HG03460 (cell line): ENCODE measurements at regions not wholly inside any gene's neighbourhood (a gene's known extent, or its start where the extent isn't known, plus 50 kb on each side); places are given as distances from the start of the nearest gene placed in this dataset.

Source experiments
- ATAC-seq: cut with Tn5 transposase; IDR thresholded peaks from one replicate; pipeline ENCODE4 v1.9.1; 2021; ENCODE audit not compliant: unreplicated experiment

DNA sequence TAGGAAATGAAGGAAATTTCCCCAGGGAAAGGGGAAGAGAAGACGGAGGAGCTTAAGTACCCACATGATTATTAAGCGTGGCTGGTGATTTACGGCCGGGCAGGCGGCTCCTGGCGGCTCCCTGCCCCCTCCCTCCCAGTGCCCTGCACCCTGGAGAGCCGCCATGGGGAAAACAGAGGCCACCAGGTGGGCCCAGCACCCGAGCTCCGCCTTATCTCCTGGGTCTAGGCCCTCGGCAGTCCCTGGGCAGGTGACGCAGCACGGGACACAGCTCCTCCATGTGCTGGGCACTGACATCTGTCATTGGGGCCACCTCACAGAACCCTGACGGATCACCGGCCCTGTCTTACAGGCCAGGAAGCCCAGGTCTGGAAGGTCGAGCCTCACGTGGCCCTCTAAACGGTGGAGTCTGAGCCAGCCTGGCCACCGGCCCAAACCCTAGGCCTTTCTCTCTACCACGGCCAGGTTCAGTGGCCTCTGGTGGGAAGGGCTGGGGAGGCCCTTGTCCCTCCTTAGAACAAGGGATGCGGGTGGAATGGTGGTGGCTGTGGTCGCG, 60.2 kb upstream of the PPARA start:
- no peak for ATAC-seq

DNA sequence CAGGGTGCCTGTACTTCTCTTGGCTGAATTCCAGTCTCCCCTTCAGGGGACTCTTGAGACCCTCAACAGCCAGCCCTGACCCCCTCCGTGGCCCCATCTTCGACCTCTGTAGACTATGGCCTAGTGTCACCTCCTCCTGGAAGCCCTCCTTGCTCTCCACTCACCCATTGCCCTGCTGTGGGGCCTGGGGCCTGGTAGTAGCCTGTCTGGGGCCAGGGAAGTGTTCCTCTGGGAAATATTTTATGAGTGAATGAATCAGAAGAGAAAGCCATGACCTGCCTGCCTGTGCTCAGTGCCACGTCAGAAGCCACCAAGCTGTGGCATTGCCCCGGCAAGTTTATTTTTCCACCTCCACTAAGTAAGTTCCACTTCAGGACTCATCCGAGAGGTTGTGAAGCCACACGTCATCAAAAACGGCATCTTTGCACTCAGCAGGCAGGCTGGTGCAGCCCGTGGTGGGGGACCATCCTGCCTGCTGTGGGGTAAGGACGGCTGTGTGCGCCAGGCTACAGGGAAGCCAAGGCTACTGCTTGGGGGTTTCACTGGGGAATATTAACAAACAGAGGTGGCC, 59.6 kb upstream of the PPARA start:
- no peak for ATAC-seq

DNA sequence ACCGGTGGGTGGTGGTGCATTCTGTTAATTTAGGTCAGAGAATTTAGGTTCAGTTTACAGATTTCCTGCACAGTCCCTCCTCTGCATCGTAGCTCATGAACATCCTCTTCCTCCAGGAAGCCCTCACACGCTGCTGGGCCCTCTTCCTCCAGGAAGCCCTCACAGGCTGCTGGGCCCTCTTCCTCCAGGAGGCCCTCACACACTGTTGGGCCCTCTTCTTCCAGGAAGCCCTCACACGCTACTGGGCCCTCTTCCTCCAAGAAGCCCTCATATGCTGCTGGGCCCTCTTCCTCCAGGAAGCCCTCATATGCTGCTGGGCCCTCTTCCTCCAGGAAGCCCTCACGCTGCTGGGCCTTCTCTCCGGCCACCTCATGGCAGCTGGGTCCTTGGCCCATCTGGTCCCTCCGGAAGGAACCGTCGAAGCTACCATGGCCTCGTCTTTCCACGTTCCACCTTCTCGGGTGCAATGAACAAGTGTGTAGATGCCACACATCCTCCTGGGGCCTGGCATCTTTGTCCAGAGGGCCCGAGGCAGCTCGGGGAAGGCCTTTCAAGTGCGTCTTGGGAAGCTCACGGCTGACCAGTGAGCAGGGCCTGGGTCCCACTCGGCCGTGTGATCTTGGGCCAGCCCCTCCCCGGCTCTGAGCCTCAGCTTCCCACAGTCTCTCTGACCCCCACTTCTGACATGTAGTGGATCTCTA, 58.9 kb upstream of the PPARA start:
- no peak for ATAC-seq

DNA sequence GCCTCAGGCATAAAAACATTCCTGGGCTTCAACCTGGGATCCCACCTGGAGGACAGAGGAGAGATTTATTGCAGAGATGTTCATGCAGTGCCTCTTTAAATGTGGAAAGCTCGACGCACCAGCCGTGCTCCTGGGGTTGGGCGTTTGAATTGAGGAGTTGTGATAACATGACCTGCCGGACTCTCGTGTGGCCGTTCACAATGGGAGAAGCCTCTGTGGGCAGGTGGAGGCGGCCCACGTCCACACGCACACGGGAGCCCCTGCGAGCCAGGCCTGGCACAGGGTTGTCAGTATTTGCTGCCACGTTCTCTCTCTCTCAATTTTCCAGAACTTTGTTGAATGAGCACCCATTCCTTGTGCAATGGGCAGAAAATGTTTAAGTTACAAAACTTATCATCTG, 58.3 kb upstream of the PPARA start:
- ATAC-seq = no peak

DNA sequence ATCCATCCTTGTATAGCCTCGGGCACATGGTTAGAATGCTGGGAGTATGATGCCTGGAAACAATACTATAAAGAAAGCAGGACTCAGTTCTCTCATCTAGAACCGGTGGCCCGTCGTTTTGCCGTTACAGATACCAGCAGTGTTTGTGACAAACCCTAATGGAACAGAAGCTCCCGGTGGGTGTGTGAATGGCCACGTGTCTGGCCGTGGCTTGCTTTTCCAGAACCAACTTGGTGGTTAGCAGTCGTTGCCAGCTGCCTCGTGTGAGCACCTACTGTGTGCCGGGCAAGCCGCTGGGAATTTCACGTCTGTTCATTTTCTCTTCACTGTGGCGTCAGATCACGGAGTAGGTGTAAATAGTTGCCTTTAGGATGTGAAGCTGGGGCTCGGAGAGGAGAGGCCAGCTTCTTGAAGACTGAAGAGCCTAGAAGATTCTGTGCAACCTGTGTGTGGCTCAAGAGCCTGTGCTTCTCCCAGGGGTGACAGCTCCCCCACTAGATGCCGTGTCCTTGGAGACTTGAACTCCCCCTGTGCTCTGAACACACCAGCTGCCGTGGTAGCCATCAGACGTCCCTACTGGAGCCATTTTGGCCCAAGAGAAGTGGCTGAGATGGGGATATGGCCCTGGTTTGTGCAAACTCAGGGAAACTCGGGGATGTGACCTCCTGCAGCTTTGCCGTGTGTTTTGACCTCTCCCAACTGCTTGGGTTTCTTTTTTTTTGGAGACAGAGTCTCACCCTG, 57.5 kb upstream of the PPARA start:
- ATAC-seq = no peak

DNA sequence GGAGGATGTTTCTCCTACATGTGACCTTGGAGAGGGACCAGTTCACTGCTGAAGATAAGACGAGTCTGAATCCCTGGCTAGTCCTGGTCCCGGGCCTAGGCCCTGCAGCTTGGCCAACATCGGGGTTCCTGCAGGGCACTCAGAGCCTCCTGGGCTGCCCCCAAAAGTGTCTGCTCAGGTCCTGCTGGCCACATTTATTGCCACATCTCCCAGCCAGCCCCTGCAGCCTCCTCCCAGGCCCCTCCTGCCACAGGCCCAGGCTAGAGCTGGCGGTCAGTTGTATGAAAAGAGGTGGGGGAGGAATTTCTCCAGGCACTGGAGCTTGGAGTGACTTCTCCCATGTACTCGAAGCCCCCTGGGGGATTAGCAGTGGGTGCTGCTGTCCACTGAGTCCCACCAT, 56.5 kb upstream of the PPARA start:
- no peak for ATAC-seq

DNA sequence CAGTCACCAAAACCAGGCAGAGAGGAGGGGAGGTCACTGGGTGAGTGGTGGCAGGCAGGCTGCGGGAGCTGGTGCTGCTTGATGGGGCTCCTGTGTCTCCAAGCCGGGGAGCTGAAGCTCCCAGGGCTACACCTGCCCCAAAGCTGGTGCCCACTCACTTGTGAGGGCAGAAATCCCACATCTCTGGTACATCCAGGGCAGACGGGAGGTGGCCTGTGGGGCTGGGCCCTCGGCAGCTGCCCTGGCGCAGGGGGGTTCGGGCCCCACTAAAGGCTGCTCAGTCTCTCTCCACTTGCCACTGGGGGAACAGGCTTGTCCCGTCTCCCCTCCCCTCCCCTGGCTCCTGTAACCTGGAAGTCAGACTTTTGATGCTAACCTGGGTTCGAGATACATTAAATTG, 55.6 kb upstream of the PPARA start:
- ATAC-seq = no peak

DNA sequence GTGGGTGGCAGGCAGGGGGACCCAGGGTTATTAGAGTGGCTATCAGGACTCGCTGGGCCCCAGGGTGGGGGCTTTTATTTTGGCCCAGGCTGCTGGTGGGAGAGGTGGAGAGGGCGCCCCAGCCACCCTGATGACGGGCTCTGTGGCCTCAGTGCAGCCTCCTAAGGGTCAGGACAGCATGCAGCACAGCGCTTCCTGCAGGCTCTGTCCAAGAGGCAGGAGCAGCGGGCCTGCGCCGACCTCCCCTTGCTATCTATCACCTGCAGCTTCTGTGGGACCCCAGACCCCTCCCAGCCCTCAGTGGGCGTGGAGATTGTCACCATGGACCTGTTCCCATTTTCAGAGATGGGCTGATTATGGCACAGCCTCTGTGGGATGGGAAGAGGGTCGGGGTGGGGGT, 54.3 kb upstream of the PPARA start:
- ATAC-seq = no peak

DNA sequence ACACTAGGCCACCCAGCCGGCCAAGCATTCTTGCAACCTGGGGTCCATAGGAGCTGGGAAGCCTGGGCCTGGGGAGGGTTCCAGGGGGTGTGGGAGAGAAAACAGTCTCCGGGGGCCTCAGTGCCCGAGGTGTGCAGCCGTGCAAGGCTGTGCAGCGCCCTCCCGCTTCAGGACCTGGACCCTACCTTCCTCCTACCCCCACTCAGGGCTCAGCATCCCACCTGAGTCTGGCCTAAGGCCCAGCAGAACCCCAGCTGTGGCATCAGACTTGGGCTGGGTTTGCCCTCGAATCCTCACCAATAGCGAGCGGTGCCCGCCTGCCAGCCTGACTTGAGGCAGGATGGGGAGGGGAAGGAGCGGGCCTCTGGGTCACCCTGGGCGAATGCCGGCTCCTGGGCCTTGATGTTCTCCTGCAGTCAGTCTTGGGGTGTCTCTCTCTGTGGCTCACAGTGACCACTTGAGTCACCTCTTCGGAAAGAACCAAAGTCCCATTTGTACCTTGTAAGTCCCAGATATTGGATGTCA, 53.6 kb upstream of the PPARA start:
- ATAC-seq = no peak

DNA sequence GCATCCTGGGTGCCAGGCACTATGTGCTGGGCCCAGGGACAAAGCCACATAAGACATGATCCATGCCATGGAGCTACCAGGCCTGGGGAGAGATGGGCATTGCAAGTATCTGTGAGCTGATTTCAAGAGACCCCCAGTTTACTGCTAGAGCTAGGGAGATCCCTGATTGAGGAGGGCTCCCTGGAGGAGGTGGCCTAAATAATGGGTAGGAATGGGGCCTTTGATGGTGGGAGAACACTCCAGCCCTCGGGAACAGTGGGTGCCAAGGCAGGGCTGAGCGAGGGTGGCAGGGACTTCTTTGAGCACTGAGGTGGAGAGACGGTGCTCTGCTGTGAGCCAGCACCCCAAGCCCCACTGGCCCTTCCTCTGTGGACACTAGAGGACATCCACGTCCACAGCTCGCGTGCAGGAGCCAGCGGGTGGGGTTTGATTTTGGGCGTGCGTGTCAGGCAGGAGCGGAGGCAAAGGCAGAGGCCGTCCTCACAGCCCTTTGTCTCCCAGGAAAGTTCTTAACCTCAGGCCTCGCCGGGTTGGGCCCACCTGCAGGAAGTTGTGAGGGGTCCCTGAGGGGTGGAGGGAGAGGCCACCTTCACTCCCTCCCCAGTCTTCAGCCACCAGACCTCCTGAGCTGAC, 52.9 kb upstream of the PPARA start:
- ATAC-seq = no peak

DNA sequence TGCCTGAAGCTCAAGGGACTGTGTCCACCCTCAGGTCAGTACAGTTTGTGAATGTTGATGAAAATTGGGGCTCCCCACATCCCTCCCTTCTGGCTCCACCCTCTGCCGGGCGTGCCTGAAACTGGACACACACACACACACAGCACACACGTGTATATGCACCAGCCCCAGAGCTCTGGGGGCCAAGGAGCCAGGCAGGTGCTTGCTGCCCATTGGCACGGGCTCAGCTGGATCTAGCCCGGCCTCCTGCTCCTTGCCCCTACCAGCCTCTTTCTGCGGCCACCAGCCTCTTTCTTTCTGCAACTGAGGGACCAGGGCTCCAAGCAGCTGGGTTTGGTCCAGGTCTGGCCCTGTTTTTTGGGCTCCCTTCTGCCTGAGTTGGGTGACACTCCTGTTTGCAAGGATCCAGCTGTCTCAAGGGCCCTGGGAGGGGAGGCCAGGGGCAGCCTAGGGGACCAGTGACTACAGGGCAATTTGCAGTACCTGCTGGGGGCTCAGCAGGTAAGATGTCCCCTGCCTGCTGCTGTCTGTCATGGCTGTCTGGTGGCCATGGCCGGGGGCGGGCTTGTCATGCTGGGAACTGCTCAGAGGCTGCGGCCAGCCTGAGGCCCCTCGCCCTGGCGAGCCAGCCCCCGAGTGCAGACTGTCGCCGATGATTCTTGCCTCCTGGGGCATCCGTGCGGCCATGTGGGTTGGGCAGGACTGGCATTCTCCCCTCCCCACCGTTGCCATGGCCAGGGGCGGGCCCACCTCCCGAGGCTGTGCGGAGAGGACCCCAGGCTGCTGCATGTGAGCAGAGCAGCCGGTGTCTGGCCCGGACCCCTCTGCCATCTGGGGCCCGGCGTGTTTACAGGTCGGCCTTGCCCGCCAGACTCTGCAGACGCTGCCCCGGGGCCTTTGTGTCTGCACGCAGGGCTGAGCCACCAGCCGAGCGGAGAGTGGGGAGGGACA, 51.5 kb upstream of the PPARA start:
- ATAC-seq = no peak

DNA sequence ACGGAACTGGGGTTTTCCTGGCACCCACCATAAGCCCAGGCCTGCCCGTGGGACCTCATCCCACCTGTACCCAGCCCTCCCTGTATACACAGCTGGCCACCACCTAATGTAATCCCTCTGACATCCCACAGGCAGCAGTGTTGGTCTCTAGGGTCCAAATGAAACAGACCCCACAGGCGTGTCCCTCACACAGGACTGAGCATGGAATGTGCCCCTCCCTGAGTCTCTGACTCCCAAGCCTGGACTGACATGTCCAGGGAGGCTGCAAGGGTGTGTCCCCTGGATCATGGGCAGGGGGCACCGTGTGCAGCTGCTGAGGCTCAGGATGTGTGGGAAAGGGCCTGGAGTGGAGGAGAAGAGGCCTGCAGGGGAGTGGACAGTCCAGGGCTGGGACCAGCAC, 50.6 kb upstream of the PPARA start:
- ATAC-seq = no peak

DNA sequence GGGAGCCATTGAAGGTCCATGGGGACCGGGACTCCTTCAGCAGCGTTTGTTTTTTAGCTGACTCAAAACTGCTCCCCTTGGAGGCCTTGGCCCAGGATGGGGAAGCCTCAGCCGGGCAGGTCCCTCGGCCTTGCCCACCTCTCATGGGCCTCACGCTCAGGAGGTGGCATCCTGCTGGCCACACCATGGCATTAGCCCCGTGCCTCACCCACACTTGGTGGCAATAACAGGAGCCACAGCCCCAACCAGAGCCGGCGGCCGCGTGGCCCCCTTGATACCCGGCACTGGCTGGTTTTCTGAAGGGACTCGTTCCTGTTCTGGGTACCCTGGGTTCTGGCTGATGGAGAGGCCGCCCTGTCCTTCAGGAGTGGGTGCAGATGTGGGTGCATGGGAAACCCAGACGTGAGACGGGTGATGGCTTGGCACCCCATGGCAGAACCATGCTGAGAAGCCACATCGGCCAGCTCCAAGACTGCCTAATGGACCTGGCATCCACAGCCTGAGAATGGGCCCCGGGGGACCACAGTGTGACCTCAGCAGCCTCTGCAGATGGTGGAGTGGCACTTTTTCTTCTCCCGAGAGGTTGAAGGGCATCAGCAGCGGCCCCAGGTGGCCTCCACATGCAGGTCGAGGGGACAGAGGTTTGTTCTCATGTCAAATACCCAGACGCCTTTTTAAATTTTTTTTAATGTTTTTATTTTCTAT, 49.8 kb upstream of the PPARA start:
- ATAC-seq = no peak
